Fibroblast of lung (primary cell): ENCODE measurements at regions not wholly inside any gene's neighbourhood (a gene's known extent, or its start where the extent isn't known, plus 50 kb on each side); places are given as distances from the start of the nearest gene placed in this dataset.

Experiments
- EZH2 ChIP-seq: IDR thresholded peaks from 2 replicates; pipeline ENCODE4 v1.5.1; 2012; ENCODE audit warnings: low read length, control low read depth, mild to moderate bottlenecking; ENCODE audit errors: missing control alignments
- TF ChIP-seq, protein P1 (sequence below), 2 donors: IDR thresholded peaks in 1 of 2; conservative IDR thresholded peaks in 1 of 2; 1 replicate in 1 of 2; 2 replicates in 1 of 2; pipeline ENCODE4 v1.5.1; 2011 to 2012; ENCODE audit warnings: low read length in 2 of 2, control low read depth in 1 of 2, inconsistent platforms in 1 of 2, low read depth in 1 of 2, mild to moderate bottlenecking in 1 of 2

DNA sequence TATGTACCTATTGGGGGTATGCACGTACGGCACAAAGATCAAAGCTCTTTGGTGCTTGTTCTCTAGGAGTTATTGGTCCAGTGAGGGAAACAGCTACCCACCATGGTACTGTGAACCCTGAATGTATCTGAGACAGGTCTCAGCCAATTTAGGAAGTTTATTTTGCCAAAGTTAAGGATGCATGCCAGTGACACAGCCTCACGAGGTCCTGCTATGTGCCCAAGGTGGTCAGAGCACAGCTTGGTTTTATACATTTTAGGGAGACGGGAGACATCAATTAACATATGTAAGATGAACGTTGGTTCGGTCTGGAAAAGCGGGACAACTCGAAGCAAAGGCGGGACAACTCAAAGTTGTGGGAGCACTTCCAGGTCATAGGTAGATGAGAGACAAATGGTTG lies 75.8 kb downstream of the SOWAHC start:
- TF ChIP-seq, protein P1, sequence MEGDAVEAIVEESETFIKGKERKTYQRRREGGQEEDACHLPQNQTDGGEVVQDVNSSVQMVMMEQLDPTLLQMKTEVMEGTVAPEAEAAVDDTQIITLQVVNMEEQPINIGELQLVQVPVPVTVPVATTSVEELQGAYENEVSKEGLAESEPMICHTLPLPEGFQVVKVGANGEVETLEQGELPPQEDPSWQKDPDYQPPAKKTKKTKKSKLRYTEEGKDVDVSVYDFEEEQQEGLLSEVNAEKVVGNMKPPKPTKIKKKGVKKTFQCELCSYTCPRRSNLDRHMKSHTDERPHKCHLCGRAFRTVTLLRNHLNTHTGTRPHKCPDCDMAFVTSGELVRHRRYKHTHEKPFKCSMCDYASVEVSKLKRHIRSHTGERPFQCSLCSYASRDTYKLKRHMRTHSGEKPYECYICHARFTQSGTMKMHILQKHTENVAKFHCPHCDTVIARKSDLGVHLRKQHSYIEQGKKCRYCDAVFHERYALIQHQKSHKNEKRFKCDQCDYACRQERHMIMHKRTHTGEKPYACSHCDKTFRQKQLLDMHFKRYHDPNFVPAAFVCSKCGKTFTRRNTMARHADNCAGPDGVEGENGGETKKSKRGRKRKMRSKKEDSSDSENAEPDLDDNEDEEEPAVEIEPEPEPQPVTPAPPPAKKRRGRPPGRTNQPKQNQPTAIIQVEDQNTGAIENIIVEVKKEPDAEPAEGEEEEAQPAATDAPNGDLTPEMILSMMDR (conservative IDR thresholded peaks at IDR 0.05 in 1 of 2, IDR thresholded peaks at IDR 0.05 in 1 of 2; ENCODE audit: low read depth in 1 of 2, low read length in 2 of 2), result no peak
- no peak for TF ChIP-seq EZH2
